IPS-15b (cell line): ENCODE measurements at regions not wholly inside any gene's neighbourhood (a gene's known extent, or its start where the extent isn't known, plus 50 kb on each side); places are given as distances from the start of the nearest gene placed in this dataset.
"Not testable (repeated sequence)": the region's sequence is repeated elsewhere in the genome, so short reads cannot be mapped to it uniquely, and the experiment has no call there.

ENCODE experiments used
- H3K27me3 ChIP-seq: one replicate; pipeline ENCODE4 v1.6.1; 2013; ENCODE audit warnings: low read length; ENCODE audit not compliant: control insufficient read depth, insufficient read depth
- H3K36me3 ChIP-seq: one replicate; pipeline ENCODE4 v1.6.1; 2013; ENCODE audit warnings: low read length; ENCODE audit not compliant: control insufficient read depth, insufficient read depth
- H3K4me1 ChIP-seq: one replicate; pipeline ENCODE4 v1.6.1; 2013; ENCODE audit warnings: mild to moderate bottlenecking, low read length; ENCODE audit not compliant: control insufficient read depth, insufficient read depth
- H3K4me3 ChIP-seq: one replicate; pipeline ENCODE4 v1.5.1; 2013; ENCODE audit warnings: low read depth, low read length
- H3K9ac ChIP-seq: one replicate; pipeline ENCODE4 v1.6.1; 2013; ENCODE audit warnings: low read depth, mild to moderate bottlenecking, low read length
- H3K9me3 ChIP-seq: one replicate; pipeline ENCODE4 v1.6.1; 2013; ENCODE audit warnings: mild to moderate bottlenecking, low read length; ENCODE audit not compliant: control insufficient read depth, insufficient read depth

GRCh38 chr10:9096288-9096687 lies 1041.8 kb downstream of the GATA3 start:
- Histone ChIP-seq H3K9me3 (no peaks in the 10 kb centered on the region), H3K4me1 (no peaks in the 10 kb centered on the region), H3K9ac (no peak overlapping the region), H3K4me3 (no peak overlapping the region), H3K36me3 (no peaks in the 10 kb centered on the region), H3K27me3 (peaks cover 92% of the 10 kb centered on the region)

DNA sequence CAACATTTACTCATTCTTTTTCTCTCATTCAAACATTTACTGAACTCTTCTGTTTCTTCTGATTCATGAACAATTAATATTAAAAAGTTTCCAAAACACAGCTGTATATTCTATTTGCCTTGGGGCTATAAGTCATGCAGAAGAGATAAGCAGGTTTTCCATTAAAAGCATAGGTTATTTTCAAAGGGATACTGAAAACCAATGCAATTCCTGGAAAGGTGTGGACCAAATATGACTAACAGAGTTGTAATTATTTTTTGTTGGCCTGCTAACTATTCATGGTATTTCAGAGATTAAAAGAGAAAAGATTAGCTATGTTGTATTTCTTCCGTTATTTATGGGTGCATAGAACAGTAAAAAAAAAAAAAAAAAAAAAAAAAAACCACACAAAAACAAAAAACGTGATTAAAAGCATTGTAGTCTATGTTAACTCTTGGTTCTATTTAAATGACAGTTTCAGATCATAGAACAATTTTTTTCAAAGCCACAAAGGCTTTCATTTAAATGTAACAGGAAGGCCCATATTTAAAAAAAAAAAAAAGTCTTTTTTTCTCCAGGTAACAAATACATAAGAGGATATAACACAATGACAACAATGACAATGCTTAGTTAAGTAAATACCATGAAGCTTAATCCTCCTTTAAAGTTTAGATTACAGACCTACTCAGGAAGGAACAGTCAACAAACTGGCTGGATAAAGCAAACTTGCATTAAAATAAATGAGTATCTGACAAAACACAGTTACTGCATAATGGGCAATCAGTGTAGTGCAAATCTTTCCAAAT lies 1042.9 kb downstream of the GATA3 start:
- H3K36me3 ChIP-seq: no peaks in the 10 kb centered on the region
- H3K27me3 ChIP-seq: peaks cover 93% of the 10 kb centered on the region
- H3K4me1 ChIP-seq: no peaks in the 10 kb centered on the region
- no peak overlapping the region for H3K4me3 ChIP-seq
- H3K9me3 ChIP-seq: no peaks in the 10 kb centered on the region
- H3K9ac ChIP-seq: no peak overlapping the region

DNA sequence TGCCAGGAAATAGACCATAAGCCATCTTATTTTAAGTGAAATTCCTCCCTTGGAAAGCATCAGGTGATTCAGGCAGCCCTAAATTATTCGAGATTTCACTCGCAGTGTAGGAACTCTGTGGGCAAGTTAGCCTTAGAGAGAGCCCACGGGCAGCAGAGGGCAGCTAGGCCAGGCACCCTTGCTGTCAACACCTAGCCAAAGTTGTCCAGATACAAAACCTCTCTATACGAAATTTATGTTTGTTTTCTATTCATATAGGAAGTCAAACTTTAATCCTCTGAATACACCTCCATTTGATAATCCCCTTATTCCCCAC lies 1043.5 kb downstream of the GATA3 start:
- Histone ChIP-seq H3K4me1 (no peaks in the 10 kb centered on the region), H3K36me3 (no peaks in the 10 kb centered on the region), H3K9me3 (no peaks in the 10 kb centered on the region), H3K4me3 (no peak overlapping the region), H3K27me3 (peaks cover 87% of the 10 kb centered on the region), H3K9ac (no peak overlapping the region)

DNA sequence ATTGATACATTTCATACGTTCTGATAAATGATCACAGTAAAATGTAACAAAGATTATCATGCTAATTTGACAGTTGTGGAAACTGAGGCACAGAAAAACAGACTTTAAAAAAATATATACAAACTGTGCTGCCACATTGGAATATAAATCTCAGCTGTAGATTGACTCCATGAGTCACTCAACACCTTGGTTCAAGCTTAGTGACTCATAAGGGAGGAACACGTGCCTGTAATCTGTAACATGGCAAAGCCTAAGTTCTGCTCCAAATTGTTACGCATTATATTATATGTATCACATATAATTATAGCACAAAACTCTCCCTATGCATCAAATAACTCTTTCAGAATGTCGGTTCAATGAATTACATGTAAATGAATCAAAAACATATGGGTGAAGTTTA lies 1047.5 kb downstream of the GATA3 start:
- Histone ChIP-seq H3K4me3 (no peak overlapping the region), H3K4me1 (no peaks in the 10 kb centered on the region), H3K27me3 (peaks cover 54% of the 10 kb centered on the region), H3K9ac (no peak overlapping the region), H3K36me3 (no peaks in the 10 kb centered on the region), H3K9me3 (no peaks in the 10 kb centered on the region)

DNA sequence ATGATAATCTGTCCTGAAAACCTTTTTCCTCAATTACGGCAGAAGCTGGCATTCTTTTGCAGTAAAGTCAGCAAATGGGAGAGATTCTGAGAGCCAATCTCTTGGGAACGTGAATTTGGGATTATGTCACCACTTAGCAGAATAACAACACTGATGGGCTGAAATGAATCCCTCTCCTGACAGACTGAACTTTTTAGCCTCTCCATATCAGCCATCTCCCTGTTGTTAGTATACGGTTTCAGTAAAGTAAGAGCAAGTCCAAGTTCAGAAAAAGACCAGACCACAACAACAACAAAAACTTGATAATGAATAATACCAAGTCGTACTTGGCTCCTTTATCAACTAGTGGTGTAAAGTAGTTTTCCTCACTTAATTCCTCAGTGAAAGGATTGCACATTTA lies 1048.8 kb downstream of the GATA3 start:
- H3K9ac ChIP-seq: no peak overlapping the region
- peaks cover 44% of the 10 kb centered on the region for H3K27me3 ChIP-seq
- no peak overlapping the region for H3K4me3 ChIP-seq
- no peaks in the 10 kb centered on the region for H3K9me3 ChIP-seq
- no peaks in the 10 kb centered on the region for H3K4me1 ChIP-seq
- H3K36me3 ChIP-seq: no peaks in the 10 kb centered on the region

GRCh38 chr10:9111976-9112375 lies 1057.5 kb downstream of the GATA3 start:
- Histone ChIP-seq H3K27me3 (peaks cover 3% of the 10 kb centered on the region), H3K9ac (no peak overlapping the region), H3K4me1 (no peaks in the 10 kb centered on the region), H3K9me3 (no peaks in the 10 kb centered on the region), H3K36me3 (no peaks in the 10 kb centered on the region), H3K4me3 (no peak overlapping the region)

DNA sequence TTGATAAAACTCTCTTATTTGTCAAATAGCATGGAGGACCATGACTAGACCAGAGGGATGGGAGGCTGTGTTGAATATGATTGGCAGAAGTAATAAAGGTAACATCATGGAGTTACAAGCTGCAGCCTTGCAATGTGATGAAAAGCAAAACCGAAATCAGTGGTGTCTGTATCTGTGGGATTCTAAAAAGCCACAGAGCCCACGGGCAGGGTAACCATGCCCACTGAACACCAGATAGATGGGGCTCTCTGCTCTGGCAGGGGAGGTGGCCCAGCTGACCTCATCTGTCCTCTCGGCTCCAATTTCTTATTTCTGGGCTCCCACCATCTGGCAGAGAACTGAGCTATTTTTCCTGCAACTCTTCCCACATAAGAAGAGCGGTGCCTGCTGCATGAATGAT lies 1072.2 kb downstream of the GATA3 start:
- Histone ChIP-seq H3K27me3 (no peaks in the 10 kb centered on the region), H3K4me1 (no peaks in the 10 kb centered on the region), H3K36me3 (no peaks in the 10 kb centered on the region), H3K9ac (no peak overlapping the region), H3K4me3 (no peak overlapping the region), H3K9me3 (no peaks in the 10 kb centered on the region)

- Histone ChIP-seq H3K4me1 (no peaks in the 10 kb centered on the region), H3K36me3 (no peaks in the 10 kb centered on the region), H3K9me3 (no peaks in the 10 kb centered on the region), H3K9ac (no peak overlapping the region), H3K27me3 (no peaks in the 10 kb centered on the region), H3K4me3 (no peak overlapping the region)
Measured at GRCh38 chr10:9137368-9137767, 1082.9 kb downstream of the GATA3 start.

GRCh38 chr10:9138829-9139228 lies 1084.3 kb downstream of the GATA3 start:
- H3K4me3 ChIP-seq: not testable (repeated sequence)

DNA sequence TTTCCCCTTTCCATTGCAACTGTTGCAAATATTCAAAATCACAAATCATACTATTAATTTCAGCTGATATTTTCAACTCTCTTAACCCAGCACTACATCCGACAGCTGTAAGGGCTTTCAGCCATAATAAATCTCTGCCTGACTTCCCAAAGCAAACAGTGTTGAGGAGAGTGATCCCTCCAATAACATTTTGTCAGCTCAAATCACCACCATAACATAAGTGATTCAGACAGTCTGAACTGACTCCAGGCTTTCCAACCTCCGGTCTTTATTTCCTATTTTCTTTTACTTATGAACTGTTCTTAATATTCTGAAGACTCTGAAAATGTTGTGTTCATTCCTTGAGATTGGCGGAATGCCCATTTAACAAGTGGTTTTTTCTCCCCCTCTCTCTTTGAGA lies 1085.9 kb downstream of the GATA3 start:
- Histone ChIP-seq H3K9ac (no peak overlapping the region), H3K4me1 (no peaks in the 10 kb centered on the region), H3K9me3 (no peaks in the 10 kb centered on the region), H3K4me3 (no peak overlapping the region), H3K36me3 (no peaks in the 10 kb centered on the region), H3K27me3 (no peaks in the 10 kb centered on the region)

More at GRCh38 chr10:9138829-9139228, 1084.3 kb downstream of the GATA3 start:
- not testable (repeated sequence) for H3K9ac ChIP-seq, H3K9me3 ChIP-seq, H3K4me1 ChIP-seq, H3K36me3 ChIP-seq, H3K27me3 ChIP-seq

DNA sequence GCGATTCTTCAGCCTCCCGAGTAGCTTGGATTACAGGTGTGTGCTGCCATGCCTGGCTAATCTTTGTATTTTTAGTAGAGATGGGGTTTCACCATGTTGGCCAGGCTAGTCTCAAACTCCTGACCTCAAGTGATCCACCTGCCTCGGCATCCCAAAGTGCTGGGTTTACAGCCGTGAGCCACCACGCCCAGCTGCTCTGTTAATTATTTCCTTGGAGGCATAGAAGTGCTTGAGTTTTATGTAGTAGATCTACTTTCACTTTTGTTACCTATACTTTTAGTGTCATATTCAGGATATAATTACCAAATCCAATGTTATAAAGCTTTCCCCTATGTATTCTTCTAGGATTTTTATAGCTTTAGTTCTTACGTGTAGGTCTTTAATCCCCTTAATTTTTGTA lies 1093.0 kb downstream of the GATA3 start:
- Histone ChIP-seq H3K9ac (no peak overlapping the region), H3K27me3 (no peaks in the 10 kb centered on the region), H3K4me1 (no peaks in the 10 kb centered on the region), H3K9me3 (no peaks in the 10 kb centered on the region), H3K4me3 (no peak overlapping the region), H3K36me3 (no peaks in the 10 kb centered on the region)

DNA sequence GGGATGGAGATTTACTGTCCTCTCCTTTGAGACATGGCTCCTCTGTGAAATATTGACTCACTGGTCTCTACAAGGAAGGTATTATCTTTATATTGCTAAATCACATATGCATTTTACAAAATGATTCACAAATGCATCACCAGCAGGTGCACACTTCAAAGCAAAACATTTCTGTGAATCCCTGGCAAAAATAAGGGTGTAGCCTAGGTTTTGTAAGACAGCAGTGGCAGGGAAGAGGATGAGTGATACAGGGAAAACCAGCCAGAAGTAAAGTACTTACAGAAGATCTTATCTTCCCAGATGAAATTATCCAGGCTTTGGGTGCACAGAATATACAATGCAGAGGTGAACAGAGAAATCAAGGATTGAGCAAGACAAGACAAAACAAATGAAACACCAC lies 1094.6 kb downstream of the GATA3 start:
- Histone ChIP-seq H3K27me3 (no peaks in the 10 kb centered on the region), H3K9ac (no peak overlapping the region)

More for the DNA sequence above, 1094.6 kb downstream of the GATA3 start:
- Histone ChIP-seq H3K36me3 (no peaks in the 10 kb centered on the region), H3K9me3 (no peaks in the 10 kb centered on the region), H3K4me1 (no peaks in the 10 kb centered on the region), H3K4me3 (no peak overlapping the region)
